Suprapubic skin (tissue), 3 donors: ENCODE measurements at regions not wholly inside any gene's neighbourhood (a gene's known extent, or its start where the extent isn't known, plus 50 kb on each side); places are given as distances from the start of the nearest gene placed in this dataset.

ENCODE experiments used
- CTCF ChIP-seq, 2 donors: fragments of 200-600 bp in 1 of 2; fragments of 450-650 bp in 1 of 2; sonication (generic) in 1 of 2; IDR thresholded peaks; one replicate each; pipeline ENCODE4 v1.5.1; 2016 to 2019; ENCODE audit warnings: antibody characterized with exemption in 2 of 2, mild to moderate bottlenecking in 1 of 2, moderate library complexity in 1 of 2
- EP300 ChIP-seq: sonication (generic); formaldehyde crosslinking; IDR thresholded peaks from one replicate; pipeline ENCODE4 v1.6.1; 2017; ENCODE audit warnings: antibody characterized with exemption

DNA sequence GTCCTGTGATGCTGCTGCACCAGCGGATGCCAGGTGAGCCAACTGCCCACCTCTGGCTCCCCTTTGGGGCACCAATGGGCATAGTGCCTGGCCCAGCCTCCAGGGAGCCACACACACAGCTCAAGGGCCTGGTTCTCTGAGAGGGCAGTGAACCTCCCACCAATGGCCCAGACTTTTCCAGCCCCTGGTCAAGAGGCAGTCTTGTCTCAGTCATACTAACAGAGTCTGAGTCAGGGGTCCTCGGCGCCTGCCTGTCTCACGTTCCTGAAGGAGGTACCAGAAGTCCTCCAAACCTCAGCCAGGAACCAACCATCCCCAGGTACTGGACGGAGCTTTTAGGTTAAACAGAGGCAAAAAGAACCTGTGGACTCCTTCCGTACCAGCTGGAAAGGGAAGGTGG, 121.1 kb downstream of the C5orf15 start:
- no peak for TF ChIP-seq CTCF (IDR thresholded peaks at IDR 0.05)
- TF ChIP-seq EP300 = no peak
